Fibroblast of villous mesenchyme (primary cell): ENCODE measurements at regions not wholly inside any gene's neighbourhood (a gene's known extent, or its start where the extent isn't known, plus 50 kb on each side); places are given as distances from the start of the nearest gene placed in this dataset.
A peak's percentile ranks its signal among the peaks of the same experiment; 100 is the strongest.

Source experiments
- DNase-seq: peaks from one replicate; pipeline ENCODE4 v3.0.0-alpha.2; 2010; ENCODE audit warnings: low read depth
- H3K4me3 ChIP-seq: 2 replicates; pipeline ENCODE4 v1.5.1; 2011; ENCODE audit warnings: low read depth, mild to moderate bottlenecking, low read length
- TF ChIP-seq, protein P1 (sequence below): IDR thresholded peaks from 2 replicates; pipeline ENCODE4 v1.5.1; 2012; ENCODE audit warnings: low read depth, mild to moderate bottlenecking, low read length; ENCODE audit not compliant: insufficient read depth

DNA sequence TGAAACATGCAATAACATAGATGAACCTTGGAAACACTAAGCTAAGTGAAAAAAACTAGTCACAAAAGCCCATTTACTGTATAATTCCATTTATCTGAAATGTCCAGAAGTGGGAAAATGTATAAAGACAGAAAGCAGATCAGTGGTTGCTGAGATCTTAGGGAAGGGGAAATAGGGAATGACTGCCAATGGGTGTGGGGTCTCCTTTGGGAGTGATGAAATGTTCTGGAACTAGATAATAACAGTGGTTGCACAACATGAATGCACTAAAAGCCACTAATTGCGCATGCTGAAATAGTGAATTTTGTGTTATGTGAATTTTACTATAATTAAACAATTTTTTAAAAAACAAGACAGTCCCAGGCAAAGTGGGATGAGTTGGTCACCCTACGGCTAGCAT lies 472.8 kb downstream of the CCDC171 start:
- H3K4me3 ChIP-seq, result no peak overlapping the region
- TF ChIP-seq, protein P1, sequence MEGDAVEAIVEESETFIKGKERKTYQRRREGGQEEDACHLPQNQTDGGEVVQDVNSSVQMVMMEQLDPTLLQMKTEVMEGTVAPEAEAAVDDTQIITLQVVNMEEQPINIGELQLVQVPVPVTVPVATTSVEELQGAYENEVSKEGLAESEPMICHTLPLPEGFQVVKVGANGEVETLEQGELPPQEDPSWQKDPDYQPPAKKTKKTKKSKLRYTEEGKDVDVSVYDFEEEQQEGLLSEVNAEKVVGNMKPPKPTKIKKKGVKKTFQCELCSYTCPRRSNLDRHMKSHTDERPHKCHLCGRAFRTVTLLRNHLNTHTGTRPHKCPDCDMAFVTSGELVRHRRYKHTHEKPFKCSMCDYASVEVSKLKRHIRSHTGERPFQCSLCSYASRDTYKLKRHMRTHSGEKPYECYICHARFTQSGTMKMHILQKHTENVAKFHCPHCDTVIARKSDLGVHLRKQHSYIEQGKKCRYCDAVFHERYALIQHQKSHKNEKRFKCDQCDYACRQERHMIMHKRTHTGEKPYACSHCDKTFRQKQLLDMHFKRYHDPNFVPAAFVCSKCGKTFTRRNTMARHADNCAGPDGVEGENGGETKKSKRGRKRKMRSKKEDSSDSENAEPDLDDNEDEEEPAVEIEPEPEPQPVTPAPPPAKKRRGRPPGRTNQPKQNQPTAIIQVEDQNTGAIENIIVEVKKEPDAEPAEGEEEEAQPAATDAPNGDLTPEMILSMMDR, result no peak
- DNase-seq, result no peak

DNA sequence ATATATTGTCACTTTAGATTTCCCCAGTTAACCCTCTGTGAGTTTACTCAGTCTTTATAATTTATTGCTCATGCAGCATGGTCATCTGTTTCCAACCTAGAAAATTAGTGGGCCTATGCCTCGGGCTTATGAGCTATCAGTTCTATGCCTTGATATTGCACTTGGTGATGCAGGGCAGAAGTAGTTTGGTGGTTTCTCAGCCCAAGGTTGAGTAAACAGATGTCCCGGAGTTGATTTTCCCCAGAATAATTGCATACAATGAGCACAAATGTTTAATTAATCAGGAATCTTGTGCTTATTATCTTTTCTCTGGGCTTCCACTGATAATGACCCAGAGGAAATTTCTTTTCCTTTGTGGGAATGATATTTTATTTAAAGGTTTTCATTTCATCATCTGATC lies 474.0 kb downstream of the CCDC171 start:
- no peak for DNase-seq
- H3K4me3 ChIP-seq, result no peak overlapping the region
- TF ChIP-seq, protein P1, result no peak

DNA sequence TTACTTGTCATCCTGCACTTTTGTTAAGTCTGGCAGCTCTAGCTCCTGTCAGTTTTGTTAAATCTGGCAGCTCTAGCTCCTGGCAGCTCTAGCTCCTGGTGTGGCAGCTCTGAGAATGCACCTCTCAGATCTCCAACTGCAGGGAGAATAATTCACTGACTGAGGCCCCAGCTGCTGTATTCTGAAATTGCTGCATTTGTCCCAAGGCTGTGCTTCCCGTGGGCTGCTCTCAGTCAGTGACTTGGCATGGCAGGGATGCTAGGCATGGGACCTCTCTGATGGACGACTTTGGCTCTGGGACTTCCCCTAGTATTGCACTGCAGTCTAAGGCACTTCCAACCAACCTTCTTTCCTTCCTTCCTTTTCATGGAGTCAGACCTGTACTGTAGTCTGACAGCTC lies 475.7 kb downstream of the CCDC171 start:
- no peak overlapping the region for H3K4me3 ChIP-seq
- no peak for DNase-seq
- TF ChIP-seq, protein P1, result no peak

DNA sequence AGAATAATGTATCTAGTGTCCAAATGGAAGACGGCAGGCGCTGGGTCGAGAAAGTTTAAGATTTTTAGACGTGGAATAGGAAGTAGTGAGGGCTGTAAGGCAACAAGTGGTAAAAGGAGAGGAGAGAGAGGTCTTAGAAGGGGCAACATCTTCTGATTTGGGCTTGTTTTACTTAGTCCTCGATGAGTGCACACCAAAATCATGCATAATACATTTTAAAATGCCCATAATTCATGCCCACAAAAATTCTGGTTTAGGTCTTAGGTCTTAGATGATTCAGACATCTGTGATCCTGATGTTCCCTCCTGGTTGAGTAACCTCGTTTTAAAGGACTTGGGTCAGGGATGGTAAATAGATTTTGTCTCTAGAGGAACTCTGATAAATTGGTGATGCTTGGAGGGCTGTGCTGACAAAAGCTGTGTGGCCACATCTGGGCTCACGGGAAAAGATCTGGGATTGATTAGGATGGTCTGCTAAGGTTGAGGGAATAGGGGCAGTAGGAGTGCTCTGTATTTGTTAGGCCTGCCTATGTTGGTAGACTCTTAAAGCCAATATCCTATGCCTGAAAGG lies 476.3 kb downstream of the CCDC171 start:
- TF ChIP-seq, protein P1, result no peak
- peak; percentile 64 for DNase-seq
- no peak overlapping the region for H3K4me3 ChIP-seq

DNA sequence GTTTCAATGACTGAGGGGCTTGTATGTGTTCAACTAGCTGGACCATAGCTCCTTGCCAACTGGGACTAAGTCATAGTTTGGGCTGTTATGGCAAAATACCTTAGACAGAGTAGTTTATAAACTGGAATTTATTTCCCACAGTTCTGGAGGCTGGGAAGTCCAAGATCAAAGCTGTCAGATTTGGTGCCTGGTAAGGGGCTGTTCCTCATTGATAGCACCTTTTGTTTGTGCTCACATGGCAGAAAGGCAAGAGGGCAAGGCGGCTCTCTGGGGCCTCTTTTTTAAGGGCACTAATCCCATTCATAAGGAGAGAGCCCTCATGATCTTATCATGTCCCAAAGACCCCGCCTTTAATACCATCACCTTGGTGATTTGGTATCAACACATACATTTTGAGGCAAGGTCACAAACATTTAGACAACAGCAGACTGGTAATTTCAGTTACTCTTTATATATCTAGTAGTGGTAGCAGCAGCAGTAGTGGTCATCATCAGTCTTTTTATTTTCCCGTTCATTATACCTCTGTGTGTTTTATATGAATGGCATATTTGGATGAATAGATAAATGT lies 477.0 kb downstream of the CCDC171 start:
- DNase-seq, result no peak
- TF ChIP-seq, protein P1, result no peak
- no peak overlapping the region for H3K4me3 ChIP-seq

DNA sequence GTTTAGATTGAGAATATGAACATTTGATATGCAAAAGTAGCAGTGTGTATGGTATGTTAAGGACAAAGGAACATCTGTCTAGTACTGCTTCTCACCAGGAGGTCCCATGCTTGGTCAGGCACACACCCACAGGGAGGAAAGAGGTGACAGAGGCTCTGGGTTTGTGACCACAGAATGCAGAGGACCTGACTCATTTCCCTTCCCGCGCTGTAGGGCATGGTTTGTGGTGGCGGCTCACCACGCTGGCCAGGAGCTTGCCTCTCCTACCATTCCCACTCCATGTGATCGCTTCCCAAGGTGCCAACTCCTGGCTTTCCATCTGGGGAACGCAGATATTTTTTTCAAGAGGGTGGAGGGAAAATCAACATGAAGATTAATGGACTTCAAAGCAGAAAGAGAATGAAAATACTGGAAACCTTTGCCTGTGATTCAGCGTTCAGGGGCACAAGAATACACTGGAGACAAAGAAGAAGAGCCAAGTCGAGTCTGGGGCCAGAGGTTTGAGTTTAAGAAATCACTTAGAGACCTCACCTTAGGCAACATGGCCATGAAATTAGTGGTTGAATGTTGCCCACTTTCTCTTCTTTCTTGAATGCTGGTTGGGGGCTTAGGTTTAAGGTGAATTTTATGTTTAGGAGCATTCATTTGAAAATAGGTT lies 477.8 kb downstream of the CCDC171 start:
- peak; percentile 77 for DNase-seq
- TF ChIP-seq, protein P1, result no peak
- H3K4me3 ChIP-seq, result no peak overlapping the region
